HT-29 (cell line): ENCODE measurements at regions not wholly inside any gene's neighbourhood (a gene's known extent, or its start where the extent isn't known, plus 50 kb on each side); places are given as distances from the start of the nearest gene placed in this dataset.

ENCODE experiments used
- DNase-seq: peaks from one replicate; pipeline ENCODE4 v3.0.0-alpha.2; 2015; ENCODE audit warnings: low spot score

DNA sequence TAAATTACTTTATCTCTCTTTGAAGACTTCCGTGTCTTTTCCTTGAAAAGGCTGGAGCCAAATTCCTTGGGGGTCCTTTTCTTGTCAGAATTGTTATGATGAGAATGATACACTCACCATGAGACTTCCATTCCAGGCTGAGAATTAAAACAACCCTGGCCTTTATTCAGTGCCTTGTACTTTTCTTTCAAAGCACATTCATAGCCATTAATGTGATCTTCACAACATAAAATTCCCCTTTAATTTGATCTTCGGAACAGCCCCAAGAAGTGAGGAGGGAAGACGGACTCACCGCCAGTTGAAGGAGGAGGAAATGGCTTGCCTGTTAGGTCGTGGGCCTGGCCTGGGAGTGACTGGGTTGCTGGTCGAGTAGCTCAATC is 127.3 kb downstream of the DDX1 start:
- DNase-seq = no peak

DNA sequence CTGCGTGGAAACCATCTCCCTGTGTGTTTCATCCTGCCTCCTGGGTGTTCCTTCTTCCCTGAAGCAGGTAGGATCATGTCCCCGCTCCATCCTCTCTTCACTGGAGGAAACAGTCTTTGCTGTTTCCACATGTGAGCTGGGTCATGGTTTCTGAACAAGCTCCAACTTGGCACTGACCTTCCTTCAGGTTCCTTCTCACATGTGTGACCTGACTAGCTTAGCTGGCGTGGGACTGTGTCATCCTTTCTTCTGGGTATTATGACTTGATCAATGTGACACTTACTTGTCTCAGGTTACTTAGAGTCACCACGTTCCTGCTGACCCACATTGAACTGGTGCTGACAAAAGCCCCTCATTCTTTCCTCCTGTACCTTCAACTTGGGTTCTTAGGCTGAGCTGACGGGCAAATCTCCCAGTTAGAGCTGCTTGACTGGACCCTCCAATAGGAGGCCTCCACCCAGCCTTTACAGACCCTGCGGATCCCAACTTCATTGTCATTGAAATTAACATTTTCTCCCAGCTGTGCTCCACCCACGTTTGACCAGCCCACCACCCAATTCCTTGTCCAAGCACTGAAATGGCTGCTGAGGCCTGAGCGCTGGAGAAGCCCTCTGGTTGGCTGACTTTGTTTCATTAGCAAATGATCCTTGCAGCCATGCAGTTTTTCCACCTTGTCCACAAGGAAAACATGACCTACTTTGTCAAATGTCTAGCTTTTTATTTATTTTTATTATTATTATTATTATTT is 128.1 kb downstream of the DDX1 start:
- DNase-seq = no peak

DNA sequence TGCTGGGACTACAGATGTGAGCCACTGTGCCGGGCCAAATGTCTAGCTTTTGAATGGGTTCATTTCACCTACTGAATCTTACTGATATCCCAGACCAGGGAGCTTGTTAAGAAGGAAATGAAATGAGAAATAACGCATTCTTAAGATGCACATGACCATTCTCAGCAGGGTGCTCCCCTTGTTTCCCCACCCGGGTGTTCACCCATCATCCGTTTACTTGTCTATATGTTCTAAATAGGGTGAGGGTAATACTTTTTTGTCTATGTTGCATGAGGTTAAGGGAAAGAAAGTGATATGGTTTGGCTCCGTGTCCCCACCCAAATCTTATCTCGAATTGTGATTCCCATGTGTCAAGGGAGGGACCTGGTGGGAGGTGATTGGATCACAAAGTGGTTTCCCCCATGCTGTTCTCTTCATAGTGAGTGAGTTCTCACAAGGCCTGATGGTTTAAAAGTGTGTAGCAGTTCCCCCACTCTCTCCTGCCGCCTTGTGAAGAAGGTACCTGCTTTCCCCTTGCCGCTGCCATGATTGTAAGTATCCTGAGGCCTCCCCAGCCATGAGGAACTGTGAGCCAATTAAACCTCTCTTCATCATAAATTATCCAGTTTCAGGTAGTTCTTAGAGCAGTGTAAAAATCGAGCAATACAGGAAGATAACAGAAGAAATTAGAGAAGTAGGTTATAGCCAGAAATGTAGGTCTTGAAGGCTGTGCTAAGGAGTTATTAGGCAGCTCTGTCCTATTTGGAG is 129.1 kb downstream of the DDX1 start:
- no peak for DNase-seq

DNA sequence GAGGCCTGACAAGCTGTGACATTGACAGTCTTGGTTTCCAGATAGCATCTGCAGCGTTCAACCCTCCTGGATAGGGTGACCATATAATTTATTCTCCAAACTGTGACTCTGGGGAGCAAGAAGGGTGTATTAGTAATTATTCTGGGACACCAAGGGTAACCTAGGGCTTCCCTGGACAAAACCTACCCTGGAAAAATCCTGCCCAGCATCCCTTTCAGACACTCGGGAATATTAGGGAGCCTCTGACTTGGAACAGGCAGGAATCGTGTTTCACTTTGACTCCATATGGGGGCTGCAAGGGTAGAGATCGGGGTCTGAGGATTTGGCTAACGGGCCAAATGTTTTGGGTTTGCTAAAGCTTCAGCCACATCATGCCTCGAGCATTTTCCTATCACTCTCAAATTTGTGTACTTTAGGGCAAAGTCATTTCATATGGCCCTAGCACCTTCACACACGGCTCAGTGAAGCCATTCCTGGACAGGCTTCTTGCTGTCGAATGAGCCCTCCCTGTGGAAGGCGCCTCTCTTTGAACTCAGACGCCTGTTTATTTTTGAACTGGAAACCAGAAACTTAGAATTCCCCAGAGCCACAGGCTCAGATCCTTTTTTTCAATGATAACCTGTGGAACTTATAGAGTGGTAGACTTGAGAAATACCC is 129.9 kb downstream of the DDX1 start:
- no peak for DNase-seq

DNA sequence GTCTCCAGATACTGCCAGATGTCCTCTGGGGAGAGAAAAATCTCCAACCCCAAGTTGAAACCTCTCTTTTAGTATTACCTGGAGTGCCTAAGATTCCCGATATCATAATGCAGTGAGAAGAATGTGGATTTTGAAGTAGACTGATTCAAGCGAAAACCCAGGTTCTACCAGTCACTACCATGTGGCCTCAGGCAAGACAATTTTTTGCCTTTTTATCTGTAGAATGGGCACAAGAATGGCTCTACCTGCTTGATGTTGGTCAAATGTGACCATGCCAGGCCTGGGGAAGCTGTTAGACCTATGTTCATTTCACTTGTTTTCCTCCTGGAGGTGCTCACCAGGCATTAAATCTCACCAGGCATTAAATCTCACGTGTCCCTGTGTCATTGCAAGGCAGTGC is 131.3 kb downstream of the DDX1 start:
- no peak for DNase-seq

DNA sequence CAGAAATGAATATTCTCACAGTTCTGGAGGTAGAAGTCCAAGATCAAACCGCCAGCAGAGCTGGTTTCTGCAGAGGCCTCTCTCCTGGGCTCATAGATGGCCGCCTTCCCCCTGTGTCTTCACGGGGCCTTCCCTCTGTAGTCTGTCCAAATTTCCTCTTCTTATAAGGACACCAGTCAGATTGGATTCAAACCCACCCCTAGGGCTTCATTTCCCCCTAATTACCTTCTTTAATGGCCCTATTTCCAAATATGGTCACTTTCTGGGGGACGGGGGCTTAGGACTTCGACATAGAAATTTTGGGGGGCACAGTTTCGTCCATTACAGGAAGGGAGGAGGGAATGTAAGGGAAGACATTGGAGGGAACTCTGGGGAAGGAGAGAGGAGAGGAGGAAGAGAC is 132.6 kb downstream of the DDX1 start:
- no peak for DNase-seq

DNA sequence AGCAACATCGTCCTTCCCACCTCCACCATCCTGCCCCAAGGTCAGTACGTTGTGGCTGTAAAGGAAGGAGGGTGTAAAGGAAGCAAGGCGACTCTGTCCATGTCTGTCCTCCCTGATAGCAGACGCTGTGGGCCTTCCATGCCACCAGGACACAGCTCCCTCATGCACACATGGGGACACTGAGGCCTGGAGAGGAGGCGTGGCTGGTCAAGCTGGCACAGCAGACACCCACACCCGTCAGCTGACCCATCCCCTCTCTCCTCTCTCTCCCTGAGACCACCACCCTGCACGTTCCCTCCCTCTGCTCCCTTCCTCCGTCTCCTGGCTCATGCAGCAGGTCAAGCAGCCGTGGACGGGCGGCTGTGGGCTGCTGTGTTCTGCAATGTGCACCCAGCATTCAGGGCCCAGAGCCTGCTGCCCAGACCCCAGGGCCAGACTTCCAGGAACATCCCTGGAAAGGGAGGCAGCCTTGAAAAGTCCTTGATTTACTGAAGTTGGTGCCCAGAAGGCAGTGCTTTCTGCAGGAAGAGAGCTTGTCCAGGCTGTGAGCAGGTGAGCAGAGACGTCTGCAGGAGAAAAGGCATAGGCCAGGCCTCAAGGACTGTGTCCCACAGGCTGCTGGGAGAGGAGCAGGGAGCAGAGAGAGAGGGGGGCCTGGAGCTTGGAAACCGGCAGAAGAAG is 133.6 kb downstream of the DDX1 start:
- no peak for DNase-seq

DNA sequence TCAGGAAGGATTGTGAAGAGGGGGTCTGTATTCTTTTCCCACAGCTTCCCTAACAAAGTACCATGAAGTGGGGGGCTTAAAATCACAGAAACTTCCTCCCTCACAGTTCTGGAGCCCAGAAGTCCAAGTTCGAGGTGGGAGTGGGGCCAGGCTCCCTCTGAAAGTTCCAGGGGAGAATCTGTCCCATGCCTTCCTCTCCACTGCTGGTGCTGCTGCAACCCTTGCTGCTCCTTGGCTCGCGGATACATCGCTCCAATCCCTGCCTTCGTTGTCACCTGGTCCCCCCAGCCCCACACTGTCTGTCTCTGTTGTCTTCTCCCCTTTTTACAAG is 134.1 kb downstream of the DDX1 start:
- no peak for DNase-seq

DNA sequence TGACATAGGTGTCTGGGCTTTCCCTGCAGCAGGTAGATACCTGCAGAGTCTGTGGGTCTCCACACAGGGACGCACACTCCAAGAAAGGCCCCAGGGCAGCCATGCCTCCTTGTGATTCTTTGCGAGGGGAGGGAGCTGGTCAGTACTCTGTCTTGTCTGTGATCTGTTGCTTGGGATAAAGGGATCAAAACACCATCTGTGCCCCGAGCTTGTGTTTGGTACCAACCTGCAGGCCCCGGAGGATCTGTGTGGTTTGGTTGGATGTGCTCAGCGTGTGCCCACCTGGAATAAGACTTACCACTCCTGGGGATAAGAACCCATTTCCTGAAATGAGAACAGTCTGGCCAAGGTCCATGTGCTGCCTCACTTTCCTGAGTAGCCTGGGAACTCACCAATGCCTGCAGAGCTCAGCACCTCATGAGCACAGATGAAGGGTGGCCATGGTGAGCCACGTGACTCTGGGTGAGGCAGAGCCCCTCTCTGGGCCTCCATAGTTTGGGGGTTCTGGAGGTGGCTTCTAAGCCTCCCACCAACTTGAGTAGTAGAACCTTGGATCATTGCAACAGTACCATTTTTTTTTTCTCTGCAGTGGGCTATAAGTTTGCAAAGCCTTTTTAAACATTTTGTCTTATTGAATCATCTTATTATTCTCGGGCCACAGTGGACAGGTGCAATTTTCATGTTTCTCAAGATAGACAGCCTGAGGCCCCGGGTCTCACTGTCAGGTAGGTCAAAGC is 134.8 kb downstream of the DDX1 start:
- no peak for DNase-seq

DNA sequence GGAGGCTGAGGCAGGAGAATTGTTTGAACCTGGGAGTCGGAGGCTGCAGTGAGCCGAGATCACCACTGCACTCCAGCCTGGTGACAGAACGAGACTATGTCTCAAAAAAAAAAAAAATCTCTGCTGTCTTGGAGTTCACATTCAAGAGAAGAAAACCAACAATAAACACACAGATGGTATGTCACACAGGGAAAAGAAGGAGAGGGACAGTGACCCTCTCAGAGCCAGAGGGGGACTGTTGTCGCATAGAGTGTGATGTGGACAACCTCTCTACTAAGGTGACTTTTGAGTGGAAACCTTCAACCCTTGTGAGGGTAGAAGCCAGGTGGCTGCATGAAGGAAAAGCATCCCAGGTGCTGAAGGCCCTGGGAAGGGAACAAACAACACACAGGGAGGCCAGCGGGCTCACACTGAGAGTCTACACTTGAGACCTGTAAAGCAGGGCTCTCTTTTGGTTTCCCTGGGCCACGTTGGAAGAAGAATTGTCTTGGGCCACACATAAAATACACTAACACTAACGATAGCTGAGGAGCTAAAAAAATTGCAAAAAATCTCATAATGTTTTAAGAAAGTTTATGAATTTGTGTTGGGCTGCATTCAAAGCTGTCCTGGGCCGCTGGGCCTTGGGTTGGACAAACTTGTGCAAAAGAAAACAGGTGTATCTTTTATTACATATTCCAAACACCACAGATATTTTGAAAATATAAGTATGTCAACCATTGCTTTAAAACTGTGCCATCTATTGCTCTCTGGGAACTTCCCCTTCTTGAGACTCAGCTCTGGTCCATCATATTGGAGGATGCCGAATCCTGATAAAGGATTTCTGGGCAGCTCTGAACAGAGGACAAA is 136.0 kb downstream of the DDX1 start:
- no peak for DNase-seq

DNA sequence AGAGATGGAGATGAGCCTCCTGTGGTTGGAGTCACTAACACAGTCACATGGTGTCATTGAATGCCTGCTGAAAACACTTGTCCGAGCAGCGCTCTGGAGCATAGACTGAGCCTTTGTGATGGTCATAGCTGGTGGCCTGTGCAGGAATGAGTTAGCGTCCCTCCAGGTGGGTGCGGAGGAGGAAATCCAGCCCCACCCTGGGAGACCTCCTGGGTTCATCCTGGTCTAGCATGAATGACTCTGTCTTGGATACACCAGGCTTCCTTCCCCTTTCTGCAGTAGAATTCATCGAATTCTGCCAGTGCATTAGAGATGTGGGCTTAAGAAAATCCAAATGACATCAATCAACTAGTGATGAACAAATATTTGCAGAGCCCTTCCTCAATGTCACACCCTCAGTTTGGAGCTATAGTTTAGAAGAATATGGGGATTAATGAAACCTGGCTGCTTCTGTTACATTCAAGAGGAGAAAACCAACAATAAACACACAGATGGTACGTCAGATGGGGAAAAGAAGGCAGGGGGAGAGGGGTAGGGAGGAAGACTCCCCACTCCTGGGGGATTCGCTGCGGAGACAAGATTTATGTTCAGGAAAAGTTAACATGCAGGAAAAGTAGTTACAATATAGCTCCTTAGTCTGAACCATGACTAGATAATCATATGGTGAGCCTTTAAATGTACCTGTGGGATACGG is 136.7 kb downstream of the DDX1 start:
- no peak for DNase-seq

DNA sequence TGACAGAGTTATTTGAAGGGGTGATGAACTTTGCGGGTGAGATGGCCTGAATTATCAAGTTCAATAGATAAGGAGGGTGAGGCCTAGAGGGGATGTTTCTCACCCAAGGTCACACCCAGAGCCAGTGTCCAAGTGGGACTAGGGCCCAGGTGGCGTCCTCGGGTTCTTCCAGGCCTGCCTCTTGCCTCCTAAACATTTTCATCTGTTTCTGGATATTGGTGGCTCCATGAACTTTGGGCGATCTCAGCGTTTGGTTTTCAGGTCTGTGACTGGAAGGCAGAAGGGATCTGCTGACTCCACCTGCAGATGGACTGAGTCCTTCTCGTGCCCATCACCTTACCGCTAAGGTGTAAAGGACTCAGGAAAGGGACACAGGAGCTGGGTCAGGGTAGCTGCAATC is 137.3 kb downstream of the DDX1 start:
- DNase-seq = no peak

DNA sequence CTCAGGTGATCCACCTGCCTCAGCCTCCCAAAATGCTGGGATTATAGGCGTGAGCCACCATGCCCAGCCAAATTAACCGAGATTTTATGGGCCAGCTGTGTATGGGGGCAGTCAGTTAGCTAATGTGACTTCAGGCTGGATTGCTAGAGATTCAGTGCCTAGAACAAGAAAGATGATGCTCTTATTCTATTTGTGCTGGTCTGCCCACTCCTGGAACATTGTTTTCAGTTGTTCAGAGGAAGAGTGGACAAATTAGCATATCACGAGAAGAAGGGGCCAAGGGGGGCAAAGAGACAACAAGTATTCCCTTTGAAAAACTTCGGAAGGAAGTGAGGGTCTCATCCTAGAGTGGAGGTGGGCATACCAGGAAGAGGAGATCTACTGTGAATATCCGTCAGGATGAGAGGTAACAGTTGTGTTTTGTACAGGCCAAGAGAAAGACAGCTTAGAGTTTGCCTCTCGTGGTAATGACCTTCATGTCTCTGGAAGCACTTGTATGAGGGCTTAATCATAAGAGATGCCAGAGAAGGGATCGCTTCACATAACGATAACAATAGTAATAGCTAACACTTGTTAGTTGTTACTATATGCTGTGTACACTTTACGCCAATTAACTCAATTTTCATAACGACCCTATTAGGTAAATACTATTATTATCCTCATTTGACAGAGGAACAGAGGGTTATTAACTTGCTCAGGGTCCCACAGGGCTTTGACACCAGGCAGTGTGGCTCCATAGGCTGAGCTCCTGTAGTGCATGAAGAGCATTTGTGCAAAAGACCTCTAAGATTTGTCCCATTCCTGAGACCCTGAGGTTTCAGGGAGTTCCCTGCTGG is 138.3 kb downstream of the DDX1 start:
- DNase-seq = no peak

DNA sequence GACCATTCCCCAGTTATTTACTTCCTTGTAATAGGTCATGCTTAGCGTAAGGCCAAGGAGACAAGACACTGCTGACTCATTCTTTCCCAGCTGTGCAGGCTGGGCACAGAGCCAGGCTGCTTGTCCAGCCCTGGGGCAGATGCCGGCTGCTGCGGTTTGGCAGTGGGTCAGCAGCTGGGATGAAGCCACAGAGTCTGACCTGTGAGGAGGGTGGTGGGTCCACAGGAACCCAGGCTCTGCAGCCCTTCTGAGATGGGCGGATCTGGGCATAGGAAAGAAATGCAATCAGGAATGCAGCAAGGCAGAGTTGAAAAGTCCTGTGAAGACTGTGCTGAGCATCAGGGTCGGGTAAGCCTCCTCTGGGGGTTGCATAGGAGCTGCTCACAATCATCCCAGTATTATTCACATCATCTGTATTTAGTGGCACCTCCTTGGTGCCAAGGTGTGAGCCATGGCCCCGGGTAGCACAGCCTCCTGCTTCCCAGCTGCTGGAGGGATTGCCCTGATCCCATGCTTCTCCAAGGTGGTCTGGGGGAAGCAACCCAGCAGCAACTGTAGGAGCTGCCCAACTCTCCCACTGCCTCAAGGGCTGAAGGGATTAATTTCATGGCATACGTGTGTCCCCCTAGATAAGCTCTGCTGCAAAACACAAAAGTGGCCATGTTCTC is 139.0 kb downstream of the DDX1 start:
- peak; percentile 92 for DNase-seq

DNA sequence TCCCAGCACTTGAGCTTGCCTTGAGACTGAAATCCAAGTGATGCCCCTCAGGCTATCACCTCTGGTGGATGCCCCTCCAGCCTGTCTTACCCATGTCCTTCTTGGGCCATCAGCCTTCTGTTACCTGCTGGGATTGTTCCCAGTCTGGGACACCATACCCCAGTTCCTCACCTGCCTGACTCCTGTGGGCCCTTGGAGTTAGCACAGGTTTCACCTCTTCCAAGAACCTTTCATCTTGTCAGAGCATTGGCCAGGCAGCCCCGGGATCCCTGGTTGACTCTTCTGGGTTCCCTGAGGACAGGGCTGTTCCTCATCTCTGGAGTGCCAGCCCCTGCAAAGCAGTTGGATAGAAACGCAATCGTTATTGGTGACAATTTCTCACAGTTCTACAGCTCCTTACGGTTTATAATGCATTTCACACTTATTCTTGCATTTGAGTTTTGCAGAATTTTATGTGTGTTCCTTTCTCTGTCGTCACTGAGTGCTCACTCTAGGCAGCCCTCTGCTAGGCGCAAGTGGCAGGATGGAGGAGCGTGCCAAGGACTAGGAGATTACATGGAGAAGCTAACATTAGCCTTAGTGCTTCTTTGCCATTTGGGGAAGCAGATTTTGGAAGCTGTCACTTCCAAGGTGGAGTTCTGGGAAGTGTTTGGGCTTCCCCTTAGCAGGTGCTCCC is 139.7 kb downstream of the DDX1 start:
- DNase-seq = no peak

DNA sequence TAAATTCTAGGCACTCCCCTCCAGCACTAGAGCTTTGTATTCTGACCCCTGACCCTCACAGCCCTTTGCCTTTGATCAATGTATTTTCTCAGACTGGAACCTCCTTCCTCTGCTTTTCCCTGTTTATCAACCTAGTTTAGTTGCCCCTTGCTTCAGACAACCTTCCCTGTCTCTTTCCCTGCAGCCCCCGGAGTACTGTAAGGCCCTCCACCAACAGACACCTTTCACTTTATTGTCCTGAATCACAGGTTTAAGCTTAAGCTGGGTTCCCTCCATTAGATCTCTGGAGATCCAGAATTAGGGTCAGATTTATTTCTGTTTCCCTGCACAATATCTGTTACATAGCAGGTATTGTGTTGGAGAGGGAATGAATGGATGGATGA is 140.2 kb downstream of the DDX1 start:
- no peak for DNase-seq

DNA sequence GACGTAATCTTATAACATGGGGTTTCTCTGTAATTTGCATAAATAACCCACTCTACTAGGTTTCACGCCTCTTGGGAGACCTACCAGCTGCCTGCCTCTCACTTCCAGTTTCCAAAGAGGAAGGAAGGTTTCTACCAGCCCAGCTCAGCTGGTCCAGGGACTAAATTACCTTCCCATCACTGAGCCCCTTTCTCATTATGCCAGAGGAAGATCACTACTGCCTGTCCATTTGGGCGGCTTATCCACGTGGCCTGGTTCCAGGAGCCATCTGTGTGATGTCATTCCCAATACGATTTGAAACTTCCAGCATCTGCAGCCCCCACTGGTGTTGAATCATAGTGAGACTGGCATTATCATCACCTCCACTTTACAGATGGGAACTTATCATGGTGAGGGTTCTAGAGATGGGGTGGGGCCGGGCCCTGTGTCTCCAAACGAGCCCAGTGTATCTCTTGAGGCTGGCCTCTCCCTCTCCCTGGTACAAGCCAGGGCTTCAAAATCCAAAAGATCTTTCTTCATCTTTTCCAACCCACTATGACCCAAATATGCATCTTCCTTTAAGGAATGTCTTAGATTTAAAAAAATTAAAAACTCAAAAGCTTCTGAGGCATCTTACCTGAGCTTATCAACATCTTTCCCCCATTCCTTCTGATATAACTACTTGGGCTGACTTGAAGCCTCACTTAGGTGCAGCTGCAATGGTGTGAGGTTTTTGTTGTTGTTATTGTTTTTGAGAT is 140.8 kb downstream of the DDX1 start:
- DNase-seq = no peak
